Astrocyte (in vitro differentiated cells and primary cell): ENCODE measurements at regions not wholly inside any gene's neighbourhood (a gene's known extent, or its start where the extent isn't known, plus 50 kb on each side); places are given as distances from the start of the nearest gene placed in this dataset.

ENCODE experiments used
- EZH2 ChIP-seq: IDR thresholded peaks from 2 replicates; pipeline ENCODE4 v1.6.1; 2012; ENCODE audit warnings: mild to moderate bottlenecking, low read length, inconsistent platforms; ENCODE audit not compliant: insufficient read depth
- TF ChIP-seq, protein P1 (sequence below): IDR thresholded peaks from 2 replicates; pipeline ENCODE4 v1.5.1; 2011; ENCODE audit warnings: low read depth, mild to moderate bottlenecking, inconsistent platforms, low read length, moderate library complexity; ENCODE audit not compliant: insufficient read depth

DNA sequence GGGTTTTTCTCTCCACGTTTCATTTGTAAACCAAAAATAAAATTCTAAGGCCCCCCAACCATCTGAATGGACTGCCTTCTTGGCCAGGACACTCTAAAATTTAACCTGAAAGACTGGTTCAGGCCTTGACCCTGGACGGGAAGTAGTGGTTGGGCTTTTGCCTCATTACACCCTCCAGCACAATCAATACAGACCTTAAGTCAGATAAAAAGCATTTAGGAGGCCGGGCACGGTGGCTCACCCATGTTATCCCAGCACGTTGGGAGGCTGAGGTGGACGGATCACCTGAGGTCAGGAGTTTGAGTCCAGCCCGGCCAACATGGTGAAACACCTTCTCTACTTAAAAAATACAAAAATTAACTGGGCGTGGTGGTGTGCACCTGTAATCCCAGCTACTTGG lies 91.6 kb upstream of the PPP1R26 start:
- TF ChIP-seq EZH2: no peak
- TF ChIP-seq, protein P1, sequence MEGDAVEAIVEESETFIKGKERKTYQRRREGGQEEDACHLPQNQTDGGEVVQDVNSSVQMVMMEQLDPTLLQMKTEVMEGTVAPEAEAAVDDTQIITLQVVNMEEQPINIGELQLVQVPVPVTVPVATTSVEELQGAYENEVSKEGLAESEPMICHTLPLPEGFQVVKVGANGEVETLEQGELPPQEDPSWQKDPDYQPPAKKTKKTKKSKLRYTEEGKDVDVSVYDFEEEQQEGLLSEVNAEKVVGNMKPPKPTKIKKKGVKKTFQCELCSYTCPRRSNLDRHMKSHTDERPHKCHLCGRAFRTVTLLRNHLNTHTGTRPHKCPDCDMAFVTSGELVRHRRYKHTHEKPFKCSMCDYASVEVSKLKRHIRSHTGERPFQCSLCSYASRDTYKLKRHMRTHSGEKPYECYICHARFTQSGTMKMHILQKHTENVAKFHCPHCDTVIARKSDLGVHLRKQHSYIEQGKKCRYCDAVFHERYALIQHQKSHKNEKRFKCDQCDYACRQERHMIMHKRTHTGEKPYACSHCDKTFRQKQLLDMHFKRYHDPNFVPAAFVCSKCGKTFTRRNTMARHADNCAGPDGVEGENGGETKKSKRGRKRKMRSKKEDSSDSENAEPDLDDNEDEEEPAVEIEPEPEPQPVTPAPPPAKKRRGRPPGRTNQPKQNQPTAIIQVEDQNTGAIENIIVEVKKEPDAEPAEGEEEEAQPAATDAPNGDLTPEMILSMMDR: no peak
